SK-N-MC (cell line): ENCODE measurements at regions not wholly inside any gene's neighbourhood (a gene's known extent, or its start where the extent isn't known, plus 50 kb on each side); places are given as distances from the start of the nearest gene placed in this dataset.

Experiments
- EZH2 ChIP-seq: fragments of 200-600 bp; sonication (generic); IDR thresholded peaks from one replicate; pipeline ENCODE4 v1.6.1; 2017; ENCODE audit warnings: antibody characterized with exemption
- FOXP2 ChIP-seq: optimal IDR thresholded peaks from 2 replicates; pipeline ENCODE3; 2011; ENCODE audit warnings: mild to moderate bottlenecking, moderate library complexity; ENCODE audit not compliant: insufficient read depth; ENCODE audit errors: extremely low read length, control extremely low read depth
- POLR2AphosphoS5 ChIP-seq: IDR thresholded peaks from 2 replicates; pipeline ENCODE4 v1.6.1; 2012; ENCODE audit warnings: mild to moderate bottlenecking, low read depth, low read length, borderline replicate concordance

DNA sequence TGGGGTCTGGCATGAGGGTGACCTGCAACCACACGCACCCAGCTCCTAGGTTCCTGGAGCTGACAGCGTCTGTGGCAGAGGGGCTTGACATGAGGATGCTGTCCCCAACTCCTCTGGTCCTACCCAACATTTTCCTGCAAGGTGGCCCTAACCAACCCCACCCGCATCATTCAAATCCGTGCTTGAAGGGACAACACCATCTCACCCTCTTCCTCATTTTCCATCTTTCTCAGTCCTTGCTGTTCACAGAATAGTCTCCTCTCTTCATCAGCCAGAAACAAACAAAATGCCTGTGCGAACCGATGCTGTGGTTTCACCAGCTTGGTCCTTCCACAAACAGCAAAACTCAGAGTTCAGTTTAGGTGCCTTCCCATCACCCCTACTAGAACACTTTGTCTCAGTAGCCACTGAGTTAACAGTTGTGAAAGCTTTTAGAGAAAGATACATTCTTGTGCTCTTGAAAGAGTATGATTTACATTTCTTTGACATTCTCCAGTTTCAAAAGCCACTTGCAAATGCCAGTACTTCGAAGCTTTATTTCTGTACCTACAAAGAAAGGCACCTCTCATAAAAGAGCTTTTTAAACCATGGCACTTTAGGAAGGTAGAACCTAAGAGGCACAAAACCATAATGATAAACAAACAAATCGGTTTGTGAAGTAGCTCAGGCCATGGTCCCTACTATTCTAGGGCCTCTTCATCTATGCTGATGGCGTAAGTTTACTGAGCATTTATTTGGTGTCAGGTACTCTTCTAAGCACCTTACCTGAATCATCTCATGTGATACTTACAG, 360.1 kb downstream of the SHQ1 start:
- no peak for TF ChIP-seq EZH2
- TF ChIP-seq POLR2AphosphoS5 = no peak
- TF ChIP-seq FOXP2 = no peak
